BJ (cell line): ENCODE measurements at regions not wholly inside any gene's neighbourhood (a gene's known extent, or its start where the extent isn't known, plus 50 kb on each side); places are given as distances from the start of the nearest gene placed in this dataset.

Experiments used
- CTCF ChIA-PET: fragments of 350-600 bp; formaldehyde crosslinking; extraction: SDS; loops from one replicate; lab custom pipeline; 2021; ENCODE audit warnings: antibody characterized with exemption, inconsistent platforms; lab: Yijun Ruan, JAX
- POLR2A ChIA-PET: fragments of 300-600 bp; sonication (Branson Sonifier 250); formaldehyde crosslinking; extraction: SDS; loops from one replicate; lab custom pipeline; 2021; ENCODE audit warnings: antibody characterized with exemption; lab: Charles Lee
- DNase-seq: peaks from one replicate; pipeline ENCODE4 v3.0.0-alpha.2; 2011; ENCODE audit warnings: low read depth
- H3K27me3 ChIP-seq: 2 replicates; pipeline ENCODE4 v1.6.0; 2011; ENCODE audit warnings: low read length; ENCODE audit not compliant: control insufficient read depth, insufficient read depth
- H3K36me3 ChIP-seq: 2 replicates; pipeline ENCODE4 v1.5.1; 2011; ENCODE audit warnings: low read length; ENCODE audit not compliant: control insufficient read depth, insufficient read depth
- H3K4me3 ChIP-seq: 2 replicates; pipeline ENCODE4 v1.5.1; 2011; ENCODE audit warnings: low read depth, mild to moderate bottlenecking, control low read depth, low read length
- TF ChIP-seq, protein P1 (sequence below): IDR thresholded peaks from 2 replicates; pipeline ENCODE4 v1.5.1; 2011; ENCODE audit warnings: low read depth, mild to moderate bottlenecking, control low read depth, inconsistent platforms, low read length, moderate library complexity; ENCODE audit not compliant: insufficient read depth

DNA sequence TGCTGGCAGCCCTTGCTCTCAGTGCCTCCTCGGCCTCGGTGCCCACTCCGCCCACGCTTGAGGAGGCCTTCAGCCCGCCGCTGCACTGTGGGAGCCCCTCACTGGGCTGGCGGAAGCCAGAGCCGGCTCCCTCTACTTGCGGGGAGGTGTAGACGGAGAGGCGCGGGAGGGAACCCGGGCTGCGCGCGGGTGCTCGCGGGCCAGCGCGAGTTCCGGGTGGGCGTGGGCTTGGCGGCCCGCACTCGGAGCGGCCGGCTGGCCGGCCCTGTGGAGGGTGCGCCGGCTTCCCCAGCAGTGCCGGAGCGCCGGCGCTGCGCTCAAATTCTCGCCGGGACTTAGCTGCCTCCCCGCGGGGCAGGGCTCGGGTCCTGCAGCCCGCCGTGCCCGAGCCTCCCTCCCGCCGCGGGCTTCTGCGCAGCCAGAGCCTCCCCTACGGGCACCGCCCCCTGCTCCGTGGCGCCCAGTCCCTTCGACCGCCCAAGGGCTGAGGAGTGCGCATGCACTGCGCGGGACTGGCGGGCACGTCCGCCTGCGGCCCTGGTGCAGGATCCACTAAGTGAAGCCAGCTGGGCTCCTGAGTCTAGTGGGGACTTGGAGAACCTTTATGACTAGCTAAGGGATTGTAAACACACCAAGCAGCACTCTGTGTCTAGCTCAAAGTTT is 231.5 kb downstream of the EFHB start:
- H3K27me3 ChIP-seq: no peaks in the 10 kb centered on the region
- TF ChIP-seq, protein P1, sequence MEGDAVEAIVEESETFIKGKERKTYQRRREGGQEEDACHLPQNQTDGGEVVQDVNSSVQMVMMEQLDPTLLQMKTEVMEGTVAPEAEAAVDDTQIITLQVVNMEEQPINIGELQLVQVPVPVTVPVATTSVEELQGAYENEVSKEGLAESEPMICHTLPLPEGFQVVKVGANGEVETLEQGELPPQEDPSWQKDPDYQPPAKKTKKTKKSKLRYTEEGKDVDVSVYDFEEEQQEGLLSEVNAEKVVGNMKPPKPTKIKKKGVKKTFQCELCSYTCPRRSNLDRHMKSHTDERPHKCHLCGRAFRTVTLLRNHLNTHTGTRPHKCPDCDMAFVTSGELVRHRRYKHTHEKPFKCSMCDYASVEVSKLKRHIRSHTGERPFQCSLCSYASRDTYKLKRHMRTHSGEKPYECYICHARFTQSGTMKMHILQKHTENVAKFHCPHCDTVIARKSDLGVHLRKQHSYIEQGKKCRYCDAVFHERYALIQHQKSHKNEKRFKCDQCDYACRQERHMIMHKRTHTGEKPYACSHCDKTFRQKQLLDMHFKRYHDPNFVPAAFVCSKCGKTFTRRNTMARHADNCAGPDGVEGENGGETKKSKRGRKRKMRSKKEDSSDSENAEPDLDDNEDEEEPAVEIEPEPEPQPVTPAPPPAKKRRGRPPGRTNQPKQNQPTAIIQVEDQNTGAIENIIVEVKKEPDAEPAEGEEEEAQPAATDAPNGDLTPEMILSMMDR: no peak
- H3K4me3 ChIP-seq: peak overlapping the region; percentile 26
- no peaks in the 10 kb centered on the region for H3K36me3 ChIP-seq
- POLR2A ChIA-PET: no interaction called here
- peak; percentile 12 for DNase-seq
- CTCF ChIA-PET: interaction anchor here (1.4 kb wide), 1 partner anchor 20 kb away, joined by 3 read pairs; no protein-coding TSS in a partner anchor

DNA sequence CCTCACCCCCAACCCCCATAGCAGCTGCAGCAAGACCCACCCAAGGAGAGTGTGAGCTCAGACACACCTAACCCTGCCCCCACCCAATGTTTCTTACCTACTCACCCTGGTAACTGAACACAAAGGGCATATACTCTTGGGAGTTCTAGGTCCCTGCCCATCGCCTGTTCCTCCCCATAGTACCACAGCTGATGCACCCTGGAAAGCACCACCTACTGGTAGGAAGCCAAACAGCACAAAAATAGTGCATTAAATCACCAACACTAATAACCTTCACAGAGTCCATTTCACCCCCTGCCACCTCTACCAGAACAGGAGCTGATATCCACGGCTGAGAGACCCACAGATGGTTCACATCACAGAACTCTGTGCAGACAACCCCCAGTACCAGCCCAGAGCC is 245.2 kb downstream of the EFHB start:
- no peak for DNase-seq
- ChIA-PET CTCF (no interaction called here), POLR2A (no interaction called here)
- H3K27me3 ChIP-seq: no peaks in the 10 kb centered on the region
- H3K36me3 ChIP-seq: no peaks in the 10 kb centered on the region
- H3K4me3 ChIP-seq: no peak overlapping the region
- TF ChIP-seq, protein P1: no peak

DNA sequence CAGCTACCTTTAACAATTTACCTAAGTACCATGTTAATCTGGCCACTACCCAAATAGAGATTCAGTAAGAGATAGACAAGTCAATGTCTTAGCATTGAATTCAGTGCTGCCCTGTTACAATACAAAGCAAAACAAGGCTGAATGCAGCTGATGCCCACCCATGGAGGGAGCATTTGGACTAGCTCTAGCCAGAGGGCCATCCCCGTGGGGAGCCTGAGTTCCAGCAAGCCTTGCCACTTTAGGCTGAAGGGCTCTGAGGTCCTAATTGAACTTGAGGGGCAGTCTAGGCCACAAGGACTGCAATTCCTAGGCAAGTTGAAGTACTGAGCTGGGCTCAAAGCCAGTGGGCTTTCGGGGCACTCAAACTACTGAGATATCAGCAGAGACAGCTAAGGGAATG is 265.9 kb downstream of the EFHB start:
- CTCF ChIA-PET: no interaction called here
- Histone ChIP-seq H3K27me3 (no peaks in the 10 kb centered on the region), H3K36me3 (no peaks in the 10 kb centered on the region), H3K4me3 (no peak overlapping the region)
- TF ChIP-seq, protein P1: no peak
- DNase-seq: no peak
- POLR2A ChIA-PET: no interaction called here

DNA sequence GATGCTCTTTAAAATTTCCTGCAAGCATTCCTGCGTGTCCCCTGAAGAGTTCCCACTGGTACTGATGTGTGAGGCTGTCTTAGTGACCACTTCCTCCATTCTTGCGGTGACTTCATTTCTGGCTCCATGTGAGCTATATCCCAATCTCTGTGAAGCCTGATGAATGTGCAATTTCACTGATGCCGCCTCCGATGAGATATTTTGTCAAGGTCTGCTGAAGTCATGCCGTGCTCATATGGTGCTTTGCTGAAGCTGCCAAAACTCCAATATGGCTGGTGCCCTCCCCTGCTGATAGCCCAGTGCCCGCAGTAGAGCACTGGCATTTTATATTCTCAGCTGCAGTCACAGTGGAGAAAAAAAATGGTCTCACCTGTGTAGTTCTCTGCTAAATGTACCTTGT is 271.5 kb downstream of the EFHB start:
- ChIA-PET CTCF (no interaction called here), POLR2A (no interaction called here)
- Histone ChIP-seq H3K27me3 (no peaks in the 10 kb centered on the region), H3K4me3 (no peak overlapping the region), H3K36me3 (no peaks in the 10 kb centered on the region)
- TF ChIP-seq, protein P1: no peak
- DNase-seq: no peak

DNA sequence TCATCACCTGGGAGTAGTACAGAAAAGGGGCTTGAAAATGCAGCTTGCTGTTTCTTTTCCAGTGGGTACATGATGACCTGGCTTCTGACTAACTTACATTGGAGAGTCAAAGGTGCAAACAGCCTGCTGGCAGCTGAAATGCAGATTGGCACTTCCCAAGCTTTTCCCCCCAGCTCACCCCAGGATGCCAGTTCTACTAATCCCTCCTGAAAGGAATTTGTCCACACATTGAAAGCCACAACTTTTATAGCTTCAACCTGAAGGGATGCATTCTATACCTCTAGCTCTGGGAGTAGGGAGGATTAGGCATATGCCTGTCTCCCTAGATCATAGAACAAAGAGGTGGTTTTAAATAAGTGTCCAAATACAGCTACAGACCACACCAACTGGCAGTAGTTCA is 281.7 kb downstream of the EFHB start:
- ChIA-PET CTCF (no interaction called here), POLR2A (no interaction called here)
- TF ChIP-seq, protein P1: no peak
- no peaks in the 10 kb centered on the region for H3K27me3 ChIP-seq
- DNase-seq: no peak
- H3K36me3 ChIP-seq: no peaks in the 10 kb centered on the region
- no peak overlapping the region for H3K4me3 ChIP-seq
